T-cell (primary cell): ENCODE measurements at regions not wholly inside any gene's neighbourhood (a gene's known extent, or its start where the extent isn't known, plus 50 kb on each side); places are given as distances from the start of the nearest gene placed in this dataset.
"Not testable (repeated sequence)": the region's sequence is repeated elsewhere in the genome, so short reads cannot be mapped to it uniquely, and the experiment has no call there.

Source experiments
- ATAC-seq, 4 experiments: fragments of 200-7000 bp in 3 of 4; fragments of 150-1000 bp in 1 of 4; cut with Tn5 transposase; replicated peaks in 1 of 4; 1 replicate in 3 of 4; 2 replicates in 1 of 4; pipeline ENCODE4 v1.10.0; 2021; ENCODE audit warnings: moderate library complexity in 3 of 4, mild to moderate bottlenecking in 2 of 4, moderate number of reproducible peaks in 1 of 4
- CTCF ChIA-PET, 2 donors: fragments of 300-600 bp; sonication (Branson Sonifier 250); formaldehyde crosslinking; loops; one replicate each; lab custom pipeline; 2022; ENCODE audit warnings: antibody characterized with exemption in 2 of 2; lab: Charles Lee
- POLR2A ChIA-PET, 2 donors: fragments of 300-600 bp; sonication (Branson Sonifier 250); formaldehyde crosslinking; loops; one replicate each; lab custom pipeline; 2022; ENCODE audit warnings: antibody characterized with exemption in 2 of 2; lab: Charles Lee
- DNase-seq, 35 experiments: peaks; one replicate each; pipeline versions ENCODE4 v3.0.0 to v3.0.0-alpha.2; 2013 to 2023
- H3K27ac ChIP-seq: one replicate; pipeline ENCODE4 v1.5.1; 2013; ENCODE audit warnings: low read length
- H3K27me3 ChIP-seq, 2 experiments: replicated peaks in 1 of 2; 1 replicate in 1 of 2; 2 replicates in 1 of 2; pipeline versions ENCODE4 v1.6.1 to v1.7.0; 2013; ENCODE audit warnings: low read length in 1 of 2, mixed read lengths in 1 of 2; ENCODE audit not compliant: control insufficient read depth in 2 of 2, insufficient read depth in 2 of 2; ENCODE audit errors: extremely low read depth in 1 of 2
- H3K36me3 ChIP-seq, 2 donors: 1 replicate in 1 of 2; 2 replicates in 1 of 2; pipeline versions ENCODE4 v1.6.1 to v1.7.0; 2013; ENCODE audit warnings: low read length in 1 of 2; ENCODE audit not compliant: control insufficient read depth in 2 of 2, insufficient read depth in 1 of 2; ENCODE audit errors: extremely low read depth in 1 of 2
- H3K4me1 ChIP-seq, 2 experiments: 1 replicate in 1 of 2; 2 replicates in 1 of 2; pipeline versions ENCODE4 v1.6.1 to v1.7.0; 2013; ENCODE audit warnings: low read length in 2 of 2, mixed read lengths in 1 of 2; ENCODE audit not compliant: insufficient read depth in 2 of 2, control insufficient read depth in 1 of 2; ENCODE audit errors: extremely low read depth in 1 of 2
- H3K4me3 ChIP-seq, 2 donors: 1 replicate in 1 of 2; 2 replicates in 1 of 2; pipeline versions ENCODE4 v1.5.1 to v1.7.0; 2013; ENCODE audit warnings: mild to moderate bottlenecking in 2 of 2, low read length in 1 of 2, moderate library complexity in 1 of 2; ENCODE audit not compliant: control insufficient read depth in 1 of 2; ENCODE audit errors: extremely low read depth in 1 of 2
- H3K9me3 ChIP-seq: 2 replicates; pipeline ENCODE4 v1.7.0; 2013
- H3K27ac Mint-ChIP-seq, 2 donors: one replicate each; pipeline ENCODE4 v1.8.0; 2020 to 2021; ENCODE audit warnings: mild to moderate bottlenecking in 2 of 2, mixed read lengths in 2 of 2
- H3K27me3 Mint-ChIP-seq, 2 donors: one replicate each; pipeline ENCODE4 v1.8.0; 2021 to 2022; ENCODE audit warnings: mixed read lengths in 2 of 2
- H3K36me3 Mint-ChIP-seq: one replicate; pipeline ENCODE4 v1.8.0; 2021; ENCODE audit warnings: mixed read lengths
- H3K4me1 Mint-ChIP-seq, 3 donors: one replicate each; pipeline ENCODE4 v1.8.0; 2020 to 2022; ENCODE audit warnings: mixed read lengths in 3 of 3, mild to moderate bottlenecking in 1 of 3
- H3K4me3 Mint-ChIP-seq, 3 donors: one replicate each; pipeline ENCODE4 v1.8.0; 2020 to 2022; ENCODE audit warnings: mild to moderate bottlenecking in 3 of 3, mixed read lengths in 3 of 3, moderate library complexity in 3 of 3
- H3K9me3 Mint-ChIP-seq, 3 donors: one replicate each; pipeline ENCODE4 v1.8.0; 2020 to 2022; ENCODE audit warnings: mixed read lengths in 3 of 3
- WGBS: methylation state at CpG from one replicate; pipeline ENCODE4 v1.1.5; 2013; ENCODE audit warnings: missing lambda C conversion rate; ENCODE audit not compliant: insufficient coverage; 5-methylcytosine and 5-hydroxymethylcytosine counted together

DNA sequence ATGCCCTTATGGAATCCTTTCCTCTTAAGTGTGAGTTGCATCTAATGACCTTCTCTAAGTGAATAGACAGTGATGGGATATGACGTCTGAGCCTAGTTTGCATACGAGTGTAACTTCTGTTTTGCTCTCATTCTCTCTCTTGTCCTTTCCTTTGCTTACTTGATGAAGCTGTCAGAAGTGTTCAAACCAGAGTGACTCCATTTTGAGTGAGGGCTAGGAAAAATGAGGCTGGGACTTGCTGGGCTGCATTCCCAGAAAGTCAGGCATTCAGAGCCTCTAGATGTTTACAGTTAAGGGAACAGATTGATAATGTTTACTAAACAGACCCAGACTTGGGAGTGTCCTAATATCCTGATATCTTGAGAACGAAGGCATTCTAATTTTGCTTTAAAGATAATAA lies 311.2 kb upstream of the SOX4 start:
- H3K27me3 ChIP-seq, H3K27ac Mint-ChIP-seq, ATAC-seq, H3K36me3 ChIP-seq, CTCF ChIA-PET, H3K4me3 Mint-ChIP-seq, H3K27ac ChIP-seq, H3K36me3 Mint-ChIP-seq, H3K4me3 ChIP-seq, H3K9me3 Mint-ChIP-seq, DNase-seq, H3K4me1 Mint-ChIP-seq, H3K9me3 ChIP-seq, H3K4me1 ChIP-seq, H3K27me3 Mint-ChIP-seq: not testable (repeated sequence)
- POLR2A ChIA-PET, result interaction anchor here in 1 of 2 donors (0.6 kb wide), 1 partner anchor 236 kb away, joined by 3 read pairs; no protein-coding TSS in a partner anchor
- whole genome bisulfite sequencing, result no CpG with 5 or more reads among the region's 3 CpGs

DNA sequence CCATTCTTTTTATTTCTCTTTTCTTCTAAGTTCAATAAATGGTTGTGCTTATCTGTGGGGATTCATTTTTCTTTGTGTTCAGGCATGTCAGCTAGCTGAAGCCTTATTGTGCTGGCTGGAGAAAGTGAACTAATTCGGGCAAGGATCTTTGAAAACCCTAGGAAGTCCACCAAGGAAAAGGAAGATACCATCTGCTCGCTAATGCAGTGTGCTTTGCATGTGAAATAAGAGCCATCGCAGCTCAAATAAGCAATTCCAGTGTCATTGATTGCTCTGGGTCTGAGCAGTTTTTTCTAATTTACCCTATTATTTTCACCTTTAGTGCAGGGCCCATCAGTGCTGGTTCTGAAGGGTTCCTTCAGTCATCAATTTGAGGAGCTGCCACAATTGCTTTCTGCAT lies 309.4 kb upstream of the SOX4 start:
- ChIA-PET POLR2A (no interaction called here), CTCF (no interaction called here)
- Mint-ChIP-seq H3K4me1 (no peaks in the 10 kb centered on the region), H3K27ac (no peak overlapping the region), H3K4me3 (no peak overlapping the region), H3K36me3 (no peaks in the 10 kb centered on the region), H3K27me3 (peaks cover 0 to 2% of the 10 kb centered on the region in 2 donors), H3K9me3 (peaks cover 0 to 3% (median 0%) of the 10 kb centered on the region in 3 donors)
- no CpG with 5 or more reads among the region's 3 CpGs for WGBS
- Histone ChIP-seq H3K4me3 (no peak overlapping the region), H3K27me3 (no peaks in the 10 kb centered on the region), H3K27ac (no peak overlapping the region), H3K4me1 (no peaks in the 10 kb centered on the region), H3K36me3 (no peaks in the 10 kb centered on the region), H3K9me3 (no peaks in the 10 kb centered on the region)
- no peak for ATAC-seq
- DNase-seq, result no peak

GRCh38 chr6:21284706-21285105 lies 308.8 kb upstream of the SOX4 start:
- peaks cover 0 to 1% (median 0%) of the 10 kb centered on the region in 3 donors for H3K9me3 Mint-ChIP-seq
- 75% methylated on average over 2 of the region's 7 CpGs for WGBS

DNA sequence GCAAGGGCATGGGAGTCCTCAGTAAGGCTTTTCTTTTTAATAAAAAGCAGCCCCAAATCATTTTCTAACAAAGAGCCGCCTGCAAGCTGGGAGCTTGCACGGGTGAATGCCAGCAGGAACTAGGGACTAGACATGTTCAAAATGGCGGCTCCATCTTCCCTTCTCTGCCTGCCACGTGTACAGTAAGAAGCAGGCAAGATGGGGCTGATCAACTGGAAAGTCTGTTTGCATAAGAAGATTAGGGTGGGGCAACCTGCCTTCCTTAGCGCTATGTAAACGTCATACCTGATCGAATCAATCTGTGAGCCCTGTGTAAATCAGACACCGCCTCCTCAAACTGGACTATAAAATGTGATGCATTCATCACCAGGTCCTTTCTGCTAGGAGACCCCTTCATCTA lies 299.4 kb upstream of the SOX4 start:
- WGBS, result 95% methylated on average over 4 of the region's 8 CpGs
- POLR2A ChIA-PET, result interaction anchor here in 1 of 2 donors (0.7 kb wide), 1 partner anchor 135 kb away, joined by 14 read pairs; no protein-coding TSS in a partner anchor
- DNase-seq (no peak), ATAC-seq (no peak)
- H3K36me3 ChIP-seq, result no peaks in the 10 kb centered on the region
- H3K4me3 Mint-ChIP-seq, result no peak overlapping the region
- H3K36me3 Mint-ChIP-seq, result no peaks in the 10 kb centered on the region
- CTCF ChIA-PET, result no interaction called here
- peaks cover 6 to 10% of the 10 kb centered on the region in 2 donors for H3K27me3 Mint-ChIP-seq
- H3K9me3 Mint-ChIP-seq, result no peaks in the 10 kb centered on the region
- no peaks in the 10 kb centered on the region for H3K27me3 ChIP-seq
- H3K27ac ChIP-seq, result no peak overlapping the region
- H3K4me1 ChIP-seq, result no peaks in the 10 kb centered on the region
- no peaks in the 10 kb centered on the region for H3K4me1 Mint-ChIP-seq
- no peaks in the 10 kb centered on the region for H3K9me3 ChIP-seq
- H3K4me3 ChIP-seq, result no peak overlapping the region
- H3K27ac Mint-ChIP-seq, result no peak overlapping the region

More at GRCh38 chr6:21284706-21285105, 308.8 kb upstream of the SOX4 start:
- H3K27me3 Mint-ChIP-seq, result peaks cover 0 to 2% of the 10 kb centered on the region in 2 donors
- H3K4me1 ChIP-seq, result no peaks in the 10 kb centered on the region
- no peaks in the 10 kb centered on the region for H3K36me3 ChIP-seq
- no peak overlapping the region for H3K4me3 Mint-ChIP-seq
- CTCF ChIA-PET, result no interaction called here
- no peaks in the 10 kb centered on the region for H3K27me3 ChIP-seq
- H3K36me3 Mint-ChIP-seq, result no peaks in the 10 kb centered on the region
- no peak overlapping the region for H3K27ac ChIP-seq
- POLR2A ChIA-PET, result no interaction called here
- H3K4me3 ChIP-seq, result no peak overlapping the region
- no peaks in the 10 kb centered on the region for H3K4me1 Mint-ChIP-seq
- DNase-seq (no peak), ATAC-seq (no peak)
- no peak overlapping the region for H3K27ac Mint-ChIP-seq
- H3K9me3 ChIP-seq, result no peaks in the 10 kb centered on the region

DNA sequence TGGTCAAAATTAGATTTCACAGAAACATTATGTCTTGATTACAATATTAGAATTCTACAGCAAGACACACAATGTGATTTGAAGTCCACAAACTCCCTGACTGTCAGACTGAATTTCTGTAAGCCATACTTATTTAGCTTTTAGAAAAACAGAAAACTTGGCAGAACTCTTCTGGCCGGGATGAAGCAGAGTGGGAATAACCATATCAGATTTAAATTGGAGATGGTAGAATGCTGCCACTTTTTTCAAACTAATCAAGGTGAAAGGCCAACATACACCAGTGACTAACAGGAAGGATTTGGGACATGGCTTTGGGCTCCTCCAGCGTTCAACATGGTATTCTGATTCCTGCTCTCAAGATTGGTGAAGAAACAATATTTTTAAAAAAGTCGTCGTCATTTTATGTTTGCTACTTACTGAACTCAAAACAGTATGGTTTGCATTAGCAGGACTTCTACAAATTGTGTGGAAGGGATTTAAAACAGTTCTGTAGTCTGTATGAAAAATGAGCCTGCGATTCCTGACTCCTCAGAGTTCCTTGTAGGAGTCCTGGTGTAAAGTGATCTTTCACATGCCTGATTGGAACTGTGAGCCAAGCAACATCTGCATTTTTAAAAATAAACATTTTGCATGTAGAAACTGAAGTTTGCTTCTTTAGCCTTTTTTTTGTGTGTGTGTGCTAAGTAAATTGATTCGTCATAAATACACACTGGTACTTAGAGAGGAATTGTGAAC lies 297.9 kb upstream of the SOX4 start:
- H3K27me3 Mint-ChIP-seq, result peaks cover 7 to 13% of the 10 kb centered on the region in 2 donors
- peaks cover 0 to 4% (median 2%) of the 10 kb centered on the region in 3 donors for H3K9me3 Mint-ChIP-seq
- no peaks in the 10 kb centered on the region for H3K4me1 ChIP-seq
- ATAC-seq (no peak), DNase-seq (no peak)
- no peak overlapping the region for H3K27ac Mint-ChIP-seq
- 91% methylated on average over 4 of the region's 6 CpGs for WGBS
- no peak overlapping the region for H3K27ac ChIP-seq
- no peaks in the 10 kb centered on the region for H3K9me3 ChIP-seq
- ChIA-PET CTCF (no interaction called here), POLR2A (no interaction called here)
- H3K36me3 ChIP-seq, result no peaks in the 10 kb centered on the region
- no peaks in the 10 kb centered on the region for H3K36me3 Mint-ChIP-seq
- no peaks in the 10 kb centered on the region for H3K4me1 Mint-ChIP-seq
- H3K27me3 ChIP-seq, result no peaks in the 10 kb centered on the region
- H3K4me3 Mint-ChIP-seq, result no peak overlapping the region
- H3K4me3 ChIP-seq, result no peak overlapping the region

DNA sequence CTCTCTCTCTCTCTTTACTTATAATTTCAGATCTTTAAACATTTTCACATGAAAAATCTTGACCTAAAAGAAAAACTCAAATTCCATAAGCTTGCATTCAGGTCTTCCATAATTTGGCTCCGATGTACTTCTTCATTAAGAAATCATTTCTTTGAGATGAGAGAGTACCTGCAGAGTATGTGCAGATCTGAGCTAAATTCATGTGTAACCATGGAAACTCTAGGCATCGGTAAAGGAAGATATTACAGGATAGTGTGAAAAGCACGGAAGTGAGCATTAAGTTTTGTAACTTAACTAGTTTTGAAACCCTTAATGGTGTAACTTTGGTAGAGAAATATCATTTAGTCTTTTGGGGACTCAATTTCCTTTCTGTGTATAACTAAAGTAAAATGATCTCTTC lies 295.9 kb upstream of the SOX4 start:
- 100% methylated on average over 2 of the region's 3 CpGs for WGBS
- Histone ChIP-seq H3K9me3 (no peaks in the 10 kb centered on the region), H3K36me3 (no peaks in the 10 kb centered on the region), H3K4me1 (no peaks in the 10 kb centered on the region), H3K27me3 (no peaks in the 10 kb centered on the region), H3K27ac (no peak overlapping the region), H3K4me3 (no peak overlapping the region)
- no peaks in the 10 kb centered on the region for H3K4me1 Mint-ChIP-seq
- ATAC-seq (no peak), DNase-seq (no peak)
- no peak overlapping the region for H3K4me3 Mint-ChIP-seq
- peaks cover 7 to 13% of the 10 kb centered on the region in 2 donors for H3K27me3 Mint-ChIP-seq
- H3K27ac Mint-ChIP-seq, result no peak overlapping the region
- peaks cover 0 to 8% (median 4%) of the 10 kb centered on the region in 3 donors for H3K9me3 Mint-ChIP-seq
- CTCF ChIA-PET, result no interaction called here
- POLR2A ChIA-PET, result no interaction called here
- no peaks in the 10 kb centered on the region for H3K36me3 Mint-ChIP-seq
